Retina (tissue), 1 donor: ENCODE measurements at regions not wholly inside any gene's neighbourhood (a gene's known extent, or its start where the extent isn't known, plus 50 kb on each side); places are given as distances from the start of the nearest gene placed in this dataset.
A peak's percentile ranks its signal among the peaks of the same experiment; 100 is the strongest.

Source experiments
- DNase-seq: peaks from one replicate; pipeline ENCODE4 v3.0.0-alpha.2; 2016

DNA sequence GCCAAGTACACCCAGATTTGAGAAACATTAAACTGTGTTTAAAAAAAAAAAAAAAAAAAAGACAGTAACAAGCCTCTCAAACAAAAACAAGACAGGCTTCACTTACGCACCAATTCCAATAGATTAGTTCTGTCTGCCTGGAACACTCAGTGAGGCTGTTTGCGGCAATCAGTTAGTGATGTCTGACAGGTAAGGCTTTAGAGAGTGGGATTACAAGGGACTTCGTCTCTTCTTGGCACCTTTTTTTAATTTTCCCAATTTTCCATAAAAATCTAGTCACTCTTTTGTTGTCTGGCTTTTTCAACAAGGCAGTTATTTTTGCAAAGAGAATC lies 79.6 kb downstream of the NCOR2 start:
- no peak for DNase-seq

DNA sequence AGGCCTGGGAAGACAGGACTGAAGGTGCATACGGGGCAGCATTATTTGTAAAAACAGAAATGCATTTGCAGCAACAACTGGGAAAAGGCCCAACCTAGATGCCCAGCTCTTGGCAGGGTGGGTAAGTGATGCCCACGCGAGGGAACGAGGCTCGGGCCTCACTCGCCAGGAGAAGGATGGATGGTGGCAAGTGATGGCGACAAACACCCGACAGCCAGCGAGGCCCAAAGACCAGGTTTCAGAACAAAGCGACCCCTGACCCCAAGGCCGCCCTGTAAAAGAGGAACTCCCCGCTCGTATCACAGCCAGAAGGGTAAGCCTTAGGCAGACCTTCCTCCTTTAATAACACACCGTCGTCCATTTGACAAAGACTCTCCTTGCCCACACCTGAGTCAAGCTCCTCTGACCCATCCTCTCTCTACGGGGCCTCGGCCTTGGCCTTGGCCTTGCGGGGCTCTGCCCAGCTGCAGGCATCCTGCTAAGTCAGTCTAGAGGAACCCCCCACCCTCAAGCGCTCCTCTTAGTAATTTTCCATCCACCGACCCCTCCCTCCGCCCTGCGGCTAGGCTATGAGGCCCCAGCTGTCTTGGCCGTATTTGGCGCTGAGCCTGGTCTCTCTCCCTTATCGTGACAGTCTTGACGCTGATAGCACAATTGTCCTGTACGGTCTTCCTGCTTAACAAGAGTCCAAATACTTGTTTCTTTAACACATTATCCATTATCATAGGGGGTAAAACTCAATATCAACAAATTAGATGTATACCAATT lies 80.2 kb downstream of the NCOR2 start:
- peak; percentile 37 for DNase-seq

- no peak for DNase-seq
Measured at GRCh38 chr12:124486346-124486963, 81.0 kb downstream of the NCOR2 start.

GRCh38 chr12:124485371-124485770 lies 82.0 kb downstream of the NCOR2 start:
- DNase-seq, result no peak

- no peak for DNase-seq
Measured at GRCh38 chr12:124484526-124484953, 82.9 kb downstream of the NCOR2 start.

DNA sequence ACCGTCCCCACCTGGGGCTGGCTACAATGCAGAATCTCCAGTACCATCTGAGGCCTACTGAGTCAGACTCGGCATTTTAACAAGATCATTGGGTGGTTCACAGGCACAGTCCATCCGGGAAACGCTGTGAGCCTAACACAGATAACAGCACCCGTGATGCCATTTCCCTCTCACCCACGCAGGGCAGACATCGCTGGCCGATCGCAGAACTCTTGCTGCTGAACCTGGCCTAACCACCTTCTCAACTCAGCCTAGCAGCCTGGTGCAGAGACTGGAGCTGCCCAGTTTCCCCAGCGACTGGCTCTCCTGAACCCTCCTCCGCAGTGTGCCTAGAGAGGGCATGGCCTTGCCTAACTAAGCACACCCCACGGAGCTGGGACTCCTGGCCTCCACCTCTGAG lies 83.3 kb downstream of the NCOR2 start:
- DNase-seq, result no peak

GRCh38 chr12:124482901-124483799 lies 84.3 kb downstream of the NCOR2 start:
- no peak for DNase-seq

GRCh38 chr12:124482567-124482893 lies 84.9 kb downstream of the NCOR2 start:
- DNase-seq, result no peak

- DNase-seq, result no peak
Measured at GRCh38 chr12:124481772-124482566, 85.4 kb downstream of the NCOR2 start.

GRCh38 chr12:124481257-124481750 lies 86.1 kb downstream of the NCOR2 start:
- no peak for DNase-seq

DNA sequence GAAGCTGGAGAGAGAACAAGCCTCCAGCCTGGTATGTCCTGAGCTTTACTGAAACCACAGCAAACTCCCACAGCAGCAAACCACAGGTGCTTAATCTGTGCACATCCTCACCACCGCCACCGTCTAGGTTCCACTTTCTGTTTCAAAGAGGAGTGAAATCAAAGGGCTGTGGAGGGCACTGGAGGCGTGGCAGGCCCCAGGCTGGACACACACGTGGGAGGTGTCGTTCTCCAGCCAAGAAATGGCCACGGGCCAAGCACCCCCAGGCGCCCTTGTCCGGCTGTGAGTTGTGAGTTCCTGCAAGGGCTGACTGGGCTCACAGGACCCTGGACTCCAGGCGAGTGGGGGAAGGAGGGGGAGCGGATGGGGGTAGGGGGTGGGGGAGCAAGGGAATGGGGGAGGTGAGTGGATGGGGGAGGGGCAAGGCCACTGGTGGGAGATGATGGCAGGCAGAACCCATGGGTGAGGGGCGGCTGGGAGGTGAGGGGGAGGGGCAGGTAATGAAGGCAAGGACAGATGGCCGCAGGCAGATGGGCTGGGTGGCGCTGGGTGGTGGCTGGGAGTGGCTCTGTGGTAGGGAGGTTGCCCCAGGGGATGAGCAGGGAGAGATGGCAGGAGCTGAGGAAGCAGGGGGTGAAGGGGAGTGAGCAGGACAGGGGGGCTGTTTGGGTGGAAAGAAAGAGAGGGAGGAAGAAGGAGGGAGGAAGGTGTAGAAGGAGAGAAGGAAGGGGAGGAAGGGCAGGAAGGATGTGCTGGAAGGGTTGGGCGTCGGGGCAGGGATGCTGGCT lies 86.7 kb downstream of the NCOR2 start:
- no peak for DNase-seq

GRCh38 chr12:124479680-124480468 lies 87.5 kb downstream of the NCOR2 start:
- peak; percentile 34 for DNase-seq

DNA sequence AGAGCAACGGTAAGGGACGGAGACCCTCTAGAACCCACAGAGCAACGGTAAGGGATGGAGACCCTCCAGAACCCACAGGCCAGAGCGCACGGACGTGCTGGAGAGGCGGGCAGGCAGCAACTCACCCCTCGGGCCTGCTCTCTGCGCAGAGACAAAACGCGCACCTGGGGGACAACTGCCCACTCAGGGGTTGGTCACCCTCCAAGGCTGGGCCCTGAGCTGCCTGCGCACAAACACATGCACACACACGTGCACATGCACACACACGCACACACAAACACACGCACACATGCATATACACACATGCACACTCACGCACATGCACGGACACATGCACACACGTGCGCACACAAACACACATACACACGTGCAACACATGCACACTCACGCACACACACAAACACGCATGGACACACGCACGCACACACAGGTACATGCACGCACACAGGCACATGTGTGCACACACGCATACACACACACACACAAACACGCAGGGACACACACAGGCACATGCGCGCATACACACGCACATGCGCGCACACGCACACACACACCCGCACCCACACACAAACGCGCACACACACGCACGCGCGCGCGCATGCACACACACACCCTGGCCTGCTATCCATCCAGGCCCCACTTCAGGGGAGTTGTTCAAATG lies 88.3 kb downstream of the NCOR2 start:
- DNase-seq, result no peak

DNA sequence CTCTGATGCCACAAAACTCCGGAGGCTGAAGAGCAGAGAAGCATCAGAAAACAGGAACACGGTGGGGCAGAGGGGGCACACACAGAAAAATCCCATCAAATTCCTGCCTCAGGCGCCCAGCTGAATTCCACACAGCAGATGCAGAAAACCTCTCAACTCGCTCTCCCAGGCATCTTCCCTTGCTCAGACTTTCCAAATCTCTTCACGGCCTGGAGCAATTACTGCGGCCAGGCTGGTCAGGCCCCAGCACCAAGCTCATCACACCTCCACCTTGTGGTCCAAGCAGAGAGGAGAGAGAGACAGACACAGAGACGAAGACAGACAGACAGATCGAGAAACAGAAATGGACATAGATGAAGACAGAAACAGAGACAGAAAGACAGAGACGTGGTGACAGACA lies 89.0 kb downstream of the NCOR2 start:
- no peak for DNase-seq

DNA sequence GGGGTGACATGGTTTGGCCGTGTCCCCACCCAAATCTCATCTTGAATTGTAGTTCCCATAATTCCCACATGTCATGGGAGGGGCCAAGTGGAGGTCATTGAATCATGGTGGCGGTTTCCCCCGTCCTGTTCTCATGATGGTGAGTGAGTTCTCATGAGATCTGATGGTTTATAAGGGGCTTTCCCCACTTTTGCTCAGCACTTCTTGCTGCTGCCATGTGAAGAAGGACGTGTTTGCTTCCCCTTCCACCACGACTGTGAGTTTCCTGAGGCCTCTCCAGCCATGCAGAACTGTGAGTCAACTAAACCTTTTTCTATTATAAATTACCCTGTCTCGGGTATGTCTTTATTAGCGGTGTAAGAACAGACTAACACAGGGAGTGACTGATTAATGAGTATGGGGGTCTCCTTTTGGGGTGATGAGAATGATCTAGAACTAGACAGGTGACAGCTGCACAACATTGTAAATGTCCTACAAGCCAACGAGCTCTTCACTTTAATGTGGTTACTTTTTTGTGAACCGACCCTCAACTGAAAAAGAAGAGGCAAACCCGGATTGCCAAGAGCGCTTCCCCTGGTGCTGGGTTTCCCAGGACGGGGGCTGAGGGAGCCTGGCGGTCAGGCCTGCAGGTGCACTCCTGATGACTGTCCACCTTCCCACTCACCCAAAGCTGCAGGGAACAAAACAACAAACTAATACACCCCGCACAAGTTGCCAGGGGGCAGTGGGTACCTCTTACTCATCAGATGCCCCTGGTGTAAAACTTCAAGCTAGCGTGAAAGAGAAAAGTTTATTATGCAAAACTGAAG lies 90.1 kb downstream of the NCOR2 start:
- no peak for DNase-seq

- no peak for DNase-seq
Measured at GRCh38 chr12:124476011-124476400, 91.4 kb downstream of the NCOR2 start.

GRCh38 chr12:124475295-124476010 lies 92.0 kb downstream of the NCOR2 start:
- DNase-seq, result no peak

GRCh38 chr12:124474709-124475108 lies 92.7 kb downstream of the NCOR2 start:
- no peak for DNase-seq

DNA sequence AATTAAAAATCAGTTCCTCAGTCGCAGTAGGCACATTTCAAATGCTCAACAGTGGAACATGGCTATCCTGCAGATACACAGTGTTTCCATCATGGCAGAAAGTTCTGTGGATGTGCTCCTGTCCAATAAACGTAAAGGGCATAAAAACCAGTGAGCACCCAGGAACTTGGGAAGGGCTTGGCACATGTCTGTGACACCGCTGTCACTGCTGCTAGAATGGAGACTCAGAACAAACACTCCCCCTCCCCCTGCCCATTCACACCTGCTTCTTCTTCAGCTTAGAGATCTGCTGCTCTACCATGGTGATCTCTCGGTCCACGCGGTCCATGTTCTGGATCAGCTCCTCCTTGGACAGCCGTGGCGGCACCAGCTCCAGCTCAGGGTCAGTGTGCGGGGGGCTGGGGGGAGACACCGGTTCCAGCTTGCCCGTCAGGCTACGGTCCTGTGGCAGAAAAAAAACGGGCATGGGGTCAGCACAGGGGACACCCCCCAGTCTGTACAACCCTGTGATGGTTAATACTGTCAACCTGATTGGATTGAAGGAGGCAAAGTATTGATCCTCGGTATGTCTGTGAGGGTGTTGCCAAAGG lies 94.6 kb downstream of the NCOR2 start:
- no peak for DNase-seq
